ENCODE measurements at regions not wholly inside any gene's neighbourhood (a gene's known extent, or its start where the extent isn't known, plus 50 kb on each side); places are given as distances from the start of the nearest gene placed in this dataset.

- Histone ChIP-seq H3K27me3 (no peaks in the 10 kb centered on the region), H3K9me3 (no peaks in the 10 kb centered on the region), H3K4me1 (no peaks in the 10 kb centered on the region), H3K27ac (no peak overlapping the region), H3K4me3 (no peak overlapping the region), H3K9ac (ENCODE audit: low read depth in 2 of 2, low read length in 2 of 2) (no peak overlapping the region), H3K36me3 (no peaks in the 10 kb centered on the region)
- intact Hi-C loops (cut with DNase I): no loop called here
- TF ChIP-seq, protein P1, sequence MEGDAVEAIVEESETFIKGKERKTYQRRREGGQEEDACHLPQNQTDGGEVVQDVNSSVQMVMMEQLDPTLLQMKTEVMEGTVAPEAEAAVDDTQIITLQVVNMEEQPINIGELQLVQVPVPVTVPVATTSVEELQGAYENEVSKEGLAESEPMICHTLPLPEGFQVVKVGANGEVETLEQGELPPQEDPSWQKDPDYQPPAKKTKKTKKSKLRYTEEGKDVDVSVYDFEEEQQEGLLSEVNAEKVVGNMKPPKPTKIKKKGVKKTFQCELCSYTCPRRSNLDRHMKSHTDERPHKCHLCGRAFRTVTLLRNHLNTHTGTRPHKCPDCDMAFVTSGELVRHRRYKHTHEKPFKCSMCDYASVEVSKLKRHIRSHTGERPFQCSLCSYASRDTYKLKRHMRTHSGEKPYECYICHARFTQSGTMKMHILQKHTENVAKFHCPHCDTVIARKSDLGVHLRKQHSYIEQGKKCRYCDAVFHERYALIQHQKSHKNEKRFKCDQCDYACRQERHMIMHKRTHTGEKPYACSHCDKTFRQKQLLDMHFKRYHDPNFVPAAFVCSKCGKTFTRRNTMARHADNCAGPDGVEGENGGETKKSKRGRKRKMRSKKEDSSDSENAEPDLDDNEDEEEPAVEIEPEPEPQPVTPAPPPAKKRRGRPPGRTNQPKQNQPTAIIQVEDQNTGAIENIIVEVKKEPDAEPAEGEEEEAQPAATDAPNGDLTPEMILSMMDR (IDR thresholded peaks at IDR 0.05): no peak
- no peak for DNase-seq
Measured at GRCh38 chr12:75641031-75641780, 129.8 kb upstream of the KRR1 start.

DNA sequence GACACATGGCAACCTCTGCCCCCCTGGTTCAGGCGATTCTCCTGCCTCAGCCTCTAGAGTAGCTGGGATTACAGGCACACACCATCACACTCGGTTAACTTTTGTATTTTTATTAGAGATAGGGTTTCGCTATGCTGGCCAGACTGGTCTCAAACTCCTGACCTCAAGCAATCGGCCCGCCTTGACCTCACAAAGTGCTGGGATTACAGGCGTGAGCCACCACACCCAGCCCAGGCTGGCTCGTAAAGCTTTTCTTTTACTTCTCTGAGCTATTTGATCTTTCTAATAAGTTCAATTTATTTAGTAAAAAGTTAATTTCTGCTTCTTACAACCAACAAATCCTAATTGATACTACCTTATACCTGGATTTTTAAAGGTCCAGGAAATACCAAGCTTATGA is 127.4 kb upstream of the KRR1 start:
- H3K9me3 ChIP-seq: no peaks in the 10 kb centered on the region
- intact Hi-C loops (cut with DNase I): no loop called here
- no peak overlapping the region for H3K4me3 ChIP-seq
- no peaks in the 10 kb centered on the region for H3K4me1 ChIP-seq
- no peak overlapping the region for H3K27ac ChIP-seq
- TF ChIP-seq, protein P1 (IDR thresholded peaks at IDR 0.05): no peak
- H3K27me3 ChIP-seq: no peaks in the 10 kb centered on the region
- no peaks in the 10 kb centered on the region for H3K36me3 ChIP-seq
- no peak overlapping the region for H3K9ac ChIP-seq (ENCODE audit: low read depth in 2 of 2, low read length in 2 of 2)
- DNase-seq: no peak

GRCh38 chr12:75636607-75637006 is 125.2 kb upstream of the KRR1 start:
- no peak overlapping the region for H3K4me3 ChIP-seq
- TF ChIP-seq, protein P1 (IDR thresholded peaks at IDR 0.05): no peak
- no peaks in the 10 kb centered on the region for H3K9me3 ChIP-seq
- intact Hi-C loops (cut with DNase I): no loop called here
- no peaks in the 10 kb centered on the region for H3K36me3 ChIP-seq
- H3K27ac ChIP-seq: no peak overlapping the region
- no peak overlapping the region for H3K9ac ChIP-seq (ENCODE audit: low read depth in 2 of 2, low read length in 2 of 2)
- no peaks in the 10 kb centered on the region for H3K4me1 ChIP-seq
- no peak for DNase-seq
- no peaks in the 10 kb centered on the region for H3K27me3 ChIP-seq

DNA sequence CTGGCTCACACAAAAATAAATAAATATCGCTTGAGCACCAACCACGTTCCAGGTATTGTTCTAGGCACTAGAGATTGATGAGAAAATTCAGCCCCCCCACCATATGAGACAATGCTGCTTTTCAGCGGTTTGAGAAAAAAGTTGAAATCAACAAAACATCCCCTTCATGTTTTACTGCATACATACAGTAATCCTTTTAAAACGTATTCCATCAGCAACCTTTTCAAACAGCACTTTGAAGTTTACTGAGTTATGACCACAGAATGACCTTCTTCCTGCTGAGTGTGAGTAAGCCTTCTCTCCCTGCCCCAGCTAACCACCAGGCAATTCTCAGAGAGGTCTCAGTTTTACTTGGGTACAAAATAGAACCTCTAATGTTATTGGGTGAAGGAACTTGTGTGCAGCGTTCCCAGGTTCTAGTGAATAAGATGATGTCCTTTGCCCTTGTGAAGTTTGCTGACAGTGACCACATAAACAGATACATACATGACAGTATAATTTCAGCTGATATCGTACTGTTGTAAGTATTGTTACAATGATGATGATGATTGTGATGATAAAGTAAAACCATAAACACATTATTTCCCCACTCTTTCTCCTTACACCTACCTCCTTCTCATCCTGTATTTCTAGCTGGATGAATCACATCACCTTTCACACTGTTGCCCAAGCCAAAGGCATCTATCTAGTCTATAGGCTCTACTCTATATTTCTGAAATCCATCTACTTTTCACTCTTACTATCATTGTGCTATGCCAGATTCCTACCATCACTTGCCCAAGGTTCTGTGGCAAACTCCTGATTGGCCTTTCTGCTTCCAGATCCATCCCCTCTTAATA is 124.4 kb upstream of the KRR1 start:
- Histone ChIP-seq H3K4me3 (no peak overlapping the region), H3K9me3 (no peaks in the 10 kb centered on the region), H3K27ac (no peak overlapping the region), H3K27me3 (no peaks in the 10 kb centered on the region), H3K4me1 (no peaks in the 10 kb centered on the region), H3K36me3 (no peaks in the 10 kb centered on the region), H3K9ac (ENCODE audit: low read depth in 2 of 2, low read length in 2 of 2) (no peak overlapping the region)
- no peak for DNase-seq
- intact Hi-C loops (cut with DNase I): no loop called here
- TF ChIP-seq, protein P1 (IDR thresholded peaks at IDR 0.05): no peak

GRCh38 chr12:75634244-75635222 is 123.1 kb upstream of the KRR1 start:
- Histone ChIP-seq H3K27ac (no peak overlapping the region), H3K4me3 (no peak overlapping the region), H3K36me3 (no peaks in the 10 kb centered on the region), H3K9me3 (no peaks in the 10 kb centered on the region), H3K27me3 (no peaks in the 10 kb centered on the region), H3K9ac (ENCODE audit: low read depth in 2 of 2, low read length in 2 of 2) (no peak overlapping the region), H3K4me1 (no peaks in the 10 kb centered on the region)
- TF ChIP-seq, protein P1 (IDR thresholded peaks at IDR 0.05): no peak
- DNase-seq: no peak
- intact Hi-C loops (cut with DNase I): no loop called here

Measured in colonic mucosa (tissue), 4 donors.